ENCODE measurements at regions not wholly inside any gene's neighbourhood (a gene's known extent, or its start where the extent isn't known, plus 50 kb on each side); places are given as distances from the start of the nearest gene placed in this dataset.
"Not testable (repeated sequence)": the region's sequence is repeated elsewhere in the genome, so short reads cannot be mapped to it uniquely, and the experiment has no call there.

- no peak for DNase-seq (ENCODE audit: low spot score)
- intact Hi-C loops (cut with DNase I), result no loop called here
Measured at GRCh38 chr12:71385155-71385554, 54.4 kb upstream of the LGR5 start.

- intact Hi-C loops (cut with DNase I); DNase-seq (ENCODE audit: low spot score): not testable (repeated sequence)
Measured at GRCh38 chr12:71376711-71377355, 62.8 kb upstream of the LGR5 start.

- intact Hi-C loops (cut with DNase I), result no loop called here
- DNase-seq (ENCODE audit: low spot score), result no peak
Measured at GRCh38 chr12:71371122-71371521, 68.5 kb upstream of the LGR5 start.

- DNase-seq (ENCODE audit: low spot score), result no peak
Measured at GRCh38 chr12:71360013-71360412, 79.6 kb upstream of the LGR5 start.

GRCh38 chr12:71356569-71356968 lies 83.0 kb upstream of the LGR5 start:
- DNase-seq (ENCODE audit: low spot score), result no peak
- intact Hi-C loops (cut with DNase I), result no loop called here

More at GRCh38 chr12:71360013-71360412, 79.6 kb upstream of the LGR5 start:
- intact Hi-C loops (cut with DNase I), result no loop called here

GRCh38 chr12:71354871-71355270 lies 84.7 kb upstream of the LGR5 start:
- intact Hi-C loops (cut with DNase I), result no loop called here
- DNase-seq (ENCODE audit: low spot score), result no peak

GRCh38 chr12:71353607-71354006 lies 86.0 kb upstream of the LGR5 start:
- intact Hi-C loops (cut with DNase I), result no loop called here
- no peak for DNase-seq (ENCODE audit: low spot score)

GRCh38 chr12:71349950-71350349 lies 89.6 kb upstream of the LGR5 start:
- no peak for DNase-seq (ENCODE audit: low spot score)
- intact Hi-C loops (cut with DNase I), result no loop called here

GRCh38 chr12:71338933-71339332 lies 100.7 kb upstream of the LGR5 start:
- DNase-seq (ENCODE audit: low spot score), result no peak
- intact Hi-C loops (cut with DNase I), result no loop called here

- intact Hi-C loops (cut with DNase I), result no loop called here
- DNase-seq (ENCODE audit: low spot score), result no peak
Measured at GRCh38 chr12:71335963-71336257, 103.7 kb upstream of the LGR5 start.

GRCh38 chr12:71335151-71335962 lies 104.2 kb upstream of the LGR5 start:
- DNase-seq (ENCODE audit: low spot score), result no peak
- intact Hi-C loops (cut with DNase I), result no loop called here

- intact Hi-C loops (cut with DNase I), result no loop called here
- DNase-seq (ENCODE audit: low spot score), result no peak
Measured at GRCh38 chr12:71333418-71333817, 106.2 kb upstream of the LGR5 start.

GRCh38 chr12:71329956-71330355 lies 109.6 kb upstream of the LGR5 start:
- DNase-seq (ENCODE audit: low spot score), result no peak
- intact Hi-C loops (cut with DNase I), result no loop called here

GRCh38 chr12:71321531-71321930 lies 118.1 kb upstream of the LGR5 start:
- intact Hi-C loops (cut with DNase I), result no loop called here
- no peak for DNase-seq (ENCODE audit: low spot score)

- intact Hi-C loops (cut with DNase I), result no loop called here
- DNase-seq (ENCODE audit: low spot score), result no peak
Measured at GRCh38 chr12:71321130-71321529, 118.5 kb upstream of the LGR5 start.

- DNase-seq (ENCODE audit: low spot score), result no peak
- intact Hi-C loops (cut with DNase I), result no loop called here
Measured at GRCh38 chr12:71315328-71315985, 124.1 kb upstream of the LGR5 start.

- intact Hi-C loops (cut with DNase I), result no loop called here
Measured at GRCh38 chr12:71312768-71313403, 126.7 kb upstream of the LGR5 start.

GRCh38 chr12:71311611-71312010 lies 128.0 kb upstream of the LGR5 start:
- intact Hi-C loops (cut with DNase I); DNase-seq (ENCODE audit: low spot score): not testable (repeated sequence)

More at GRCh38 chr12:71312768-71313403, 126.7 kb upstream of the LGR5 start:
- no peak for DNase-seq (ENCODE audit: low spot score)

- DNase-seq (ENCODE audit: low spot score), result no peak
- intact Hi-C loops (cut with DNase I), result no loop called here
Measured at GRCh38 chr12:71306808-71307207, 132.8 kb upstream of the LGR5 start.

- intact Hi-C loops (cut with DNase I), result no loop called here
- DNase-seq (ENCODE audit: low spot score), result no peak
Measured at GRCh38 chr12:71304306-71304705, 135.3 kb upstream of the LGR5 start.
